ENCODE measurements at regions not wholly inside any gene's neighbourhood (a gene's known extent, or its start where the extent isn't known, plus 50 kb on each side); places are given as distances from the start of the nearest gene placed in this dataset.

- TF ChIP-seq CTCF (conservative IDR thresholded peaks at IDR 0.05; ENCODE audit: low read length) (no peak), EZH2phosphoT487 (IDR thresholded peaks at IDR 0.05; ENCODE audit: borderline replicate concordance, low read depth, low read length) (no peak)
Measured at GRCh38 chr5:36523450-36523849, 83.0 kb upstream of the SLC1A3 start.
